ENCODE measurements at regions not wholly inside any gene's neighbourhood (a gene's known extent, or its start where the extent isn't known, plus 50 kb on each side); places are given as distances from the start of the nearest gene placed in this dataset.

DNA sequence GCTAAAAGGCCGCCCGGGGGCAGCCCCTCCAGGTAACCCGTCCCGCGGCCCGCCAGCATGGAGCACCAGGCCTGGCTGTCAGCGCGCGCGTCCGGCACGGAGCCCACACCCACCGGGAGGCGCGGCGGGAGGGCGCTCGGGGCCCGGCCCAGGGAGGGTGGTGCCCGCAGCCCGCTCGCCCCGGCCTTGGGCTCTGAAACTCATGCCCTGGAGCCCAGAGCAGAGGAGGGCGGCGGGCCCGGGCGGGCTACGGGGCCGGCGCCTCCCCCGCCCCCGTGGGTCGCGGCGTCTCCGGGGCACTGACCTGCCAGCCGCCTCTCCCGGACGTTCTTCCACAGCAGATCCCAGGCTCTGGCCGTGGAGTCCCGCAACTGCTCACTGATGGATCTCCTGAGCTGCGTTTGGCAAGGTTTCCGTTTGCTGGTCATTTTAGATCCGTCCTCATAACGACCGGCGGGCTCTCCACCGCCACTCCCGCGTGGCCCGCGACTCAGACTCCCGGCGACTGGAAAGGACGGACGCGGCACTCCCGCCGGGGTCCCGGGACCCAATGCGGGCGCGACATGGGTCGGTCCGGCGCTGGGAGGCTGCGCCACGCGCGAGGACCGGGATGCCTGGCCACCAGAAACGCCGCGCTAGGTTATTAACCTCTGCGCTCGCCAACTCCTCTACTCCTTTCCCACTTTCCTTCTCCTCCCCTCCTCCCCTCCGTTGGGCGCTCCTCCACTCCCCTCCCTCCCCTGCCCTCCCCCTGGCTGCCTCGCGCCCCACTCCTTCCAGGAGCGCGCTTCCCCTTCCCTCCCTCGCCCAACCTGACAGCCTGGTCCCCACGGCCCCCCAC, 64.7 kb upstream of the STARD13 start:
- DNase-seq (ENCODE audit: extremely low spot score): peak; percentile 26
- POLR2A ChIA-PET: no interaction called here
- TF ChIP-seq, protein P1, sequence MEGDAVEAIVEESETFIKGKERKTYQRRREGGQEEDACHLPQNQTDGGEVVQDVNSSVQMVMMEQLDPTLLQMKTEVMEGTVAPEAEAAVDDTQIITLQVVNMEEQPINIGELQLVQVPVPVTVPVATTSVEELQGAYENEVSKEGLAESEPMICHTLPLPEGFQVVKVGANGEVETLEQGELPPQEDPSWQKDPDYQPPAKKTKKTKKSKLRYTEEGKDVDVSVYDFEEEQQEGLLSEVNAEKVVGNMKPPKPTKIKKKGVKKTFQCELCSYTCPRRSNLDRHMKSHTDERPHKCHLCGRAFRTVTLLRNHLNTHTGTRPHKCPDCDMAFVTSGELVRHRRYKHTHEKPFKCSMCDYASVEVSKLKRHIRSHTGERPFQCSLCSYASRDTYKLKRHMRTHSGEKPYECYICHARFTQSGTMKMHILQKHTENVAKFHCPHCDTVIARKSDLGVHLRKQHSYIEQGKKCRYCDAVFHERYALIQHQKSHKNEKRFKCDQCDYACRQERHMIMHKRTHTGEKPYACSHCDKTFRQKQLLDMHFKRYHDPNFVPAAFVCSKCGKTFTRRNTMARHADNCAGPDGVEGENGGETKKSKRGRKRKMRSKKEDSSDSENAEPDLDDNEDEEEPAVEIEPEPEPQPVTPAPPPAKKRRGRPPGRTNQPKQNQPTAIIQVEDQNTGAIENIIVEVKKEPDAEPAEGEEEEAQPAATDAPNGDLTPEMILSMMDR (IDR thresholded peaks at IDR 0.05; ENCODE audit: control extremely low read depth, extremely low read depth, low read depth, missing control alignments): peak; percentile 1
- CTCF ChIA-PET: no interaction called here

- CTCF ChIA-PET: no interaction called here
- POLR2A ChIA-PET: no interaction called here
- peak; percentile 24 for DNase-seq (ENCODE audit: extremely low spot score)
- TF ChIP-seq, protein P1 (IDR thresholded peaks at IDR 0.05; ENCODE audit: control extremely low read depth, extremely low read depth, low read depth, missing control alignments): no peak
These were observed 65.8 kb upstream of the STARD13 start for GRCh38 chr13:33351319-33351718.

- ChIA-PET CTCF (no interaction called here), POLR2A (no interaction called here)
- no peak for DNase-seq (ENCODE audit: extremely low spot score)
- TF ChIP-seq, protein P1 (IDR thresholded peaks at IDR 0.05; ENCODE audit: control extremely low read depth, extremely low read depth, low read depth, missing control alignments): no peak
These were observed 66.5 kb upstream of the STARD13 start for GRCh38 chr13:33352041-33352440.

DNA sequence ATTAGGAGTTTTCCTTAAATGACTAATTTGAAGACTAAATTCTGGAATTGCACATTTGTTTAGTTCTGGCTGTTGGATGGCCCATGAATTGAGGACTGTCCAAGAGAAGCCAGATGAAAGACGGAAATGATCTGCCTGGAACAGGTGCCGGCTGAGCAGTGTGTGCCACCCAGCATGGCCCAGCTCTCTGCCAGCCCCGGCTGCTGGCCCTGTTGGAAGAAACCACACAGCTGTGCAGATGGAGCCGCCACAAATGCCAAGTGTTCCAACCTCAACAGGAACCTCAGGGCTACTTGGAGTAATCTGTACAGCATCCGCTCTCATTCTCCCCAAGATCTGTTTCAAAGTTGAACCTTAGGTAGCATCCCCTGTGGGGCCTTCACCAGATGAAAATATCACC, 67.0 kb upstream of the STARD13 start:
- POLR2A ChIA-PET: no interaction called here
- DNase-seq (ENCODE audit: extremely low spot score): no peak
- CTCF ChIA-PET: no interaction called here

DNA sequence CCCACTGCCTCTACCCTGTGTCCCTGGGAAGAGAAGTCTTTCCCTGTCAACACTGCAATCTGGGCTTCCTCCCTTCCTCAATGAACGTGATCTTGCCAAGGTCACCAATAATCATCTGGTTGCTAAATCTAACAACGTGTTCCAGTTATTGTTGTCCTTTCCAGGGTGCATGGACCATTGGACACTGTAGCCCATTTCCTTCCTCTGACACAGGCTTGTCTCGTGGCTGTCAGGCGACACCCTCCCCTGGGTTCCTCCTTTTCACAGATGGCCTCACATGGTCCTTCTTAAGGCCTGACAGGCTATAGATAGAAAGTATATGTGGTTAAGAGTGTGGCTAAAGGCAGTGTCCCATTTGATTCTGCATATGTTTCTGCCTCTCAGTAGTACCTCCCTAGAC, 67.7 kb upstream of the STARD13 start:
- CTCF ChIA-PET: interaction anchor here (1.0 kb wide), 2 partner anchors 14 to 126 kb away, joined by 3 to 4 read pairs; no protein-coding TSS in a partner anchor
- peak; percentile 39 for DNase-seq (ENCODE audit: extremely low spot score)
- TF ChIP-seq, protein P1 (IDR thresholded peaks at IDR 0.05; ENCODE audit: control extremely low read depth, extremely low read depth, low read depth, missing control alignments): no peak
- POLR2A ChIA-PET: no interaction called here

More for the DNA sequence above, 67.0 kb upstream of the STARD13 start:
- TF ChIP-seq, protein P1 (IDR thresholded peaks at IDR 0.05; ENCODE audit: control extremely low read depth, extremely low read depth, low read depth, missing control alignments): no peak

DNA sequence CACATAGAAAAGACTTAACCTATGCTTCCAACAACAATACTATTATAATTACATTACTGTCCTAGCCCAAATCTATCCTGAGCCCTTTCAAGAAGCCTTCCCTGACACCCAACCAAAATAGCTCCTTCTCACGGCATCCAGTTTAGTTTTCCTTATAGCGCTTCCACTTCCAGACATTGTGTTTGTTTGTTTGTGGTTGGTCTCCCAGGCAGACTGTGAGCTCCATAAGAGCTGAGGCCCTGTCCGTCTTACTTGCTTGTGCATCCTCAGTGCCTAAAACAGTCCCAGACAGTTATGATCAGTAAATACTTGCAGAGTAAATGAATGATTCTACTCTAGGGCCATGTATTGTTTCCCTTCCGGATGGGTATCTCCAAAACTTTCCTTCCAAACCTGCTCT, 68.1 kb upstream of the STARD13 start:
- CTCF ChIA-PET: interaction anchor here (1.0 kb wide), 2 partner anchors 14 to 126 kb away, joined by 3 to 4 read pairs; no protein-coding TSS in a partner anchor
- TF ChIP-seq, protein P1 (IDR thresholded peaks at IDR 0.05; ENCODE audit: control extremely low read depth, extremely low read depth, low read depth, missing control alignments): no peak
- POLR2A ChIA-PET: interaction anchor here (0.5 kb wide), 1 partner anchor 98 kb away, joined by 3 read pairs; no protein-coding TSS in a partner anchor
- DNase-seq (ENCODE audit: extremely low spot score): no peak
